CMK (cell line): ENCODE measurements at regions not wholly inside any gene's neighbourhood (a gene's known extent, or its start where the extent isn't known, plus 50 kb on each side); places are given as distances from the start of the nearest gene placed in this dataset.

ENCODE experiments used
- DNase-seq: peaks from one replicate; pipeline ENCODE4 v3.0.0-alpha.2; 2010; ENCODE audit warnings: low read depth

- no peak for DNase-seq
These were observed 412.6 kb upstream of the PAPPA start for GRCh38 chr9:115740986-115741385.

- DNase-seq, result no peak
These were observed 409.6 kb upstream of the PAPPA start for GRCh38 chr9:115743709-115744605.

GRCh38 chr9:115746496-115746895 lies 407.1 kb upstream of the PAPPA start:
- DNase-seq, result no peak

- DNase-seq, result no peak
These were observed 405.9 kb upstream of the PAPPA start for GRCh38 chr9:115747731-115748130.

- DNase-seq, result no peak
These were observed 396.9 kb upstream of the PAPPA start for GRCh38 chr9:115756736-115757135.

GRCh38 chr9:115757461-115757860 lies 396.1 kb upstream of the PAPPA start:
- DNase-seq, result no peak

GRCh38 chr9:115758441-115758840 lies 395.1 kb upstream of the PAPPA start:
- no peak for DNase-seq

GRCh38 chr9:115759426-115759825 lies 394.2 kb upstream of the PAPPA start:
- no peak for DNase-seq

GRCh38 chr9:115764645-115765044 lies 388.9 kb upstream of the PAPPA start:
- DNase-seq, result no peak

- no peak for DNase-seq
These were observed 388.5 kb upstream of the PAPPA start for GRCh38 chr9:115765060-115765459.

GRCh38 chr9:115766370-115766955 lies 387.1 kb upstream of the PAPPA start:
- no peak for DNase-seq

GRCh38 chr9:115770521-115770920 lies 383.1 kb upstream of the PAPPA start:
- no peak for DNase-seq

GRCh38 chr9:115775659-115776058 lies 377.9 kb upstream of the PAPPA start:
- DNase-seq, result no peak

GRCh38 chr9:115777610-115778009 lies 376.0 kb upstream of the PAPPA start:
- DNase-seq, result no peak

GRCh38 chr9:115781070-115781736 lies 372.4 kb upstream of the PAPPA start:
- no peak for DNase-seq

GRCh38 chr9:115786321-115786720 lies 367.3 kb upstream of the PAPPA start:
- no peak for DNase-seq

- no peak for DNase-seq
These were observed 363.1 kb upstream of the PAPPA start for GRCh38 chr9:115790520-115790919.

GRCh38 chr9:115794921-115795475 lies 358.6 kb upstream of the PAPPA start:
- no peak for DNase-seq

- DNase-seq, result no peak
These were observed 353.9 kb upstream of the PAPPA start for GRCh38 chr9:115799734-115800133.

GRCh38 chr9:115804206-115804605 lies 349.4 kb upstream of the PAPPA start:
- no peak for DNase-seq

GRCh38 chr9:115808108-115808507 lies 345.5 kb upstream of the PAPPA start:
- no peak for DNase-seq

- no peak for DNase-seq
These were observed 344.9 kb upstream of the PAPPA start for GRCh38 chr9:115808695-115809094.

- DNase-seq, result no peak
These were observed 343.4 kb upstream of the PAPPA start for GRCh38 chr9:115810166-115810565.
